Keratinocyte (primary cell): ENCODE measurements at regions not wholly inside any gene's neighbourhood (a gene's known extent, or its start where the extent isn't known, plus 50 kb on each side); places are given as distances from the start of the nearest gene placed in this dataset.

Experiments
- DNase-seq: peaks from one replicate; pipeline ENCODE4 v3.0.0-alpha.2; 2011; ENCODE audit warnings: low read depth, missing footprints, low spot score
- FAIRE-seq: peaks from 2 replicates; lab custom pipeline; 2011; peaks lifted over from hg19 to GRCh38; lab: Jason Lieb, UNC
- H2AFZ ChIP-seq: 2 replicates; pipeline ENCODE4 v1.6.0; 2012; ENCODE audit warnings: low read length, control low read depth, inconsistent platforms; ENCODE audit not compliant: control insufficient read depth
- H3K27ac ChIP-seq: 2 replicates; pipeline ENCODE4 v1.5.1; 2011; ENCODE audit warnings: low read length; ENCODE audit not compliant: control insufficient read depth, insufficient read depth
- H3K27me3 ChIP-seq: 3 replicates; pipeline ENCODE4 v1.6.0; 2011; ENCODE audit warnings: low read length; ENCODE audit not compliant: control insufficient read depth, insufficient read depth; ENCODE audit errors: extremely low read depth
- H3K36me3 ChIP-seq, 2 experiments: 2 replicates in 1 of 2; 3 replicates in 1 of 2; pipeline ENCODE4 v1.5.1; 2011; ENCODE audit warnings: low read length in 2 of 2, mild to moderate bottlenecking in 1 of 2; ENCODE audit not compliant: control insufficient read depth in 2 of 2, insufficient read depth in 2 of 2; ENCODE audit errors: extremely low read depth in 1 of 2
- H3K4me1 ChIP-seq: 3 replicates; pipeline ENCODE4 v1.5.1; 2011; ENCODE audit warnings: low read length; ENCODE audit not compliant: control insufficient read depth, insufficient read depth; ENCODE audit errors: extremely low read depth
- H3K4me2 ChIP-seq: 3 replicates; pipeline ENCODE4 v1.6.0; 2011; ENCODE audit warnings: low read depth, low read length; ENCODE audit not compliant: control insufficient read depth, insufficient read depth; ENCODE audit errors: extremely low read depth
- H3K4me3 ChIP-seq, 3 experiments: fragments of 200-600 bp in 1 of 3; sonication (generic) in 1 of 3; 2 replicates in 2 of 3; 3 replicates in 1 of 3; pipeline ENCODE4 v1.5.1; 2011 to 2016; ENCODE audit warnings: low read length in 3 of 3, mild to moderate bottlenecking in 3 of 3, control low read depth in 2 of 3, inconsistent platforms in 1 of 3, low read depth in 1 of 3, mixed read lengths in 1 of 3, mixed run types in 1 of 3, moderate library complexity in 1 of 3; ENCODE audit not compliant: control insufficient read depth in 2 of 3, insufficient read depth in 2 of 3; ENCODE audit errors: extremely low read depth in 1 of 3
- H3K79me2 ChIP-seq: 2 replicates; pipeline ENCODE4 v1.6.0; 2012; ENCODE audit warnings: low read length; ENCODE audit not compliant: control insufficient read depth, insufficient read depth
- H3K9ac ChIP-seq: 3 replicates; pipeline ENCODE4 v1.6.0; 2011; ENCODE audit warnings: low read length; ENCODE audit not compliant: control insufficient read depth, insufficient read depth; ENCODE audit errors: extremely low read depth
- H3K9me1 ChIP-seq: 3 replicates; pipeline ENCODE4 v1.6.0; 2011; ENCODE audit warnings: low read length; ENCODE audit not compliant: control insufficient read depth, insufficient read depth; ENCODE audit errors: extremely low read depth
- H3K9me3 ChIP-seq: 2 replicates; pipeline ENCODE4 v1.5.1; 2012; ENCODE audit warnings: low read depth, low read length; ENCODE audit not compliant: control insufficient read depth
- H4K20me1 ChIP-seq: 3 replicates; pipeline ENCODE4 v1.6.0; 2011; ENCODE audit warnings: low read length; ENCODE audit not compliant: control insufficient read depth, insufficient read depth; ENCODE audit errors: extremely low read depth
- CTCF ChIP-seq, 3 experiments: IDR thresholded peaks in 1 of 3; conservative IDR thresholded peaks in 1 of 3; optimal IDR thresholded peaks in 1 of 3; 2 replicates in 2 of 3; 3 replicates in 1 of 3; pipeline versions ENCODE3 to v1.5.1; 2011; ENCODE audit warnings: low read length in 3 of 3, mild to moderate bottlenecking in 3 of 3, moderate library complexity in 2 of 3, control low read depth in 1 of 3, inconsistent platforms in 1 of 3; ENCODE audit not compliant: insufficient read depth in 2 of 3; ENCODE audit errors: extremely low read depth in 1 of 3
- EZH2 ChIP-seq: IDR thresholded peaks from one replicate; pipeline ENCODE4 v1.6.1; 2012; ENCODE audit warnings: inconsistent platforms, mild to moderate bottlenecking, low read length, moderate library complexity
- dilution Hi-C: fragments of 300-500 bp; cut with MboI; formaldehyde crosslinking; loops from one replicate; pipeline ENCODE4 v1.7.0; 2020; ENCODE audit warnings: low sequenced_read_pairs; ENCODE audit not compliant: extremely low pct_ligation_motif_present

GRCh38 chr1:67918067-67918466 is 84.8 kb upstream of the GNG12 start:
- no peak overlapping the region for H3K4me3 ChIP-seq
- no peaks in the 10 kb centered on the region for H4K20me1 ChIP-seq
- no peak for TF ChIP-seq CTCF (optimal IDR thresholded peaks at IDR 0.05 in 1 of 3, IDR thresholded peaks at IDR 0.05 in 1 of 3, conservative IDR thresholded peaks at IDR 0.05 in 1 of 3; ENCODE audit: extremely low read depth in 1 of 3, insufficient read depth in 2 of 3, low read length in 3 of 3)
- no peak for TF ChIP-seq EZH2
- H3K36me3 ChIP-seq = no peaks in the 10 kb centered on the region
- dilution Hi-C loops = no loop called here
- no peaks in the 10 kb centered on the region for H3K79me2 ChIP-seq
- H3K27ac ChIP-seq = no peak overlapping the region
- no peak overlapping the region for H2AFZ ChIP-seq
- DNase-seq (no peak), FAIRE-seq (no peak)
- H3K4me2 ChIP-seq = no peak overlapping the region
- H3K4me1 ChIP-seq = peaks cover 12% of the 10 kb centered on the region
- H3K9ac ChIP-seq = no peak overlapping the region
- H3K9me1 ChIP-seq = no peaks in the 10 kb centered on the region
- H3K9me3 ChIP-seq = no peaks in the 10 kb centered on the region
- no peaks in the 10 kb centered on the region for H3K27me3 ChIP-seq

- Histone ChIP-seq H3K4me3 (no peak overlapping the region), H4K20me1 (no peaks in the 10 kb centered on the region), H2AFZ (no peak overlapping the region), H3K79me2 (no peaks in the 10 kb centered on the region), H3K27me3 (no peaks in the 10 kb centered on the region), H3K9me1 (no peaks in the 10 kb centered on the region), H3K9me3 (no peaks in the 10 kb centered on the region), H3K9ac (no peak overlapping the region), H3K4me2 (no peak overlapping the region), H3K4me1 (peaks cover 9% of the 10 kb centered on the region), H3K36me3 (no peaks in the 10 kb centered on the region), H3K27ac (no peak overlapping the region)
- DNase-seq (no peak), FAIRE-seq (no peak)
- dilution Hi-C loops = no loop called here
- no peak for TF ChIP-seq CTCF (optimal IDR thresholded peaks at IDR 0.05 in 1 of 3, IDR thresholded peaks at IDR 0.05 in 1 of 3, conservative IDR thresholded peaks at IDR 0.05 in 1 of 3; ENCODE audit: extremely low read depth in 1 of 3, insufficient read depth in 2 of 3, low read length in 3 of 3)
- no peak for TF ChIP-seq EZH2
Measured at GRCh38 chr1:67917006-67917405, 83.7 kb upstream of the GNG12 start.
